ENCODE measurements at regions not wholly inside any gene's neighbourhood (a gene's known extent, or its start where the extent isn't known, plus 50 kb on each side); places are given as distances from the start of the nearest gene placed in this dataset.

GRCh38 chr12:91993287-91994017 lies 152.2 kb downstream of the BTG1 start:
- intact Hi-C loops (cut with micrococcal nuclease), result no loop called here
- H3K36me3 Mint-ChIP-seq (ENCODE audit: low read depth), result peaks cover 4% of the 10 kb centered on the region
- H3K27me3 Mint-ChIP-seq, result no peaks in the 10 kb centered on the region
- H3K27ac Mint-ChIP-seq, result no peak overlapping the region
- H3K4me1 Mint-ChIP-seq (ENCODE audit: low read depth), result no peaks in the 10 kb centered on the region
- no peak overlapping the region for H3K4me3 Mint-ChIP-seq
- peaks cover 17% of the 10 kb centered on the region for H3K9me3 Mint-ChIP-seq

GRCh38 chr12:91991399-91992187 lies 154.1 kb downstream of the BTG1 start:
- intact Hi-C loops (cut with micrococcal nuclease), result no loop called here
- no peak overlapping the region for H3K27ac Mint-ChIP-seq
- H3K9me3 Mint-ChIP-seq, result no peaks in the 10 kb centered on the region
- H3K36me3 Mint-ChIP-seq (ENCODE audit: low read depth), result no peaks in the 10 kb centered on the region
- no peaks in the 10 kb centered on the region for H3K27me3 Mint-ChIP-seq
- no peak overlapping the region for H3K4me3 Mint-ChIP-seq
- H3K4me1 Mint-ChIP-seq (ENCODE audit: low read depth), result no peaks in the 10 kb centered on the region

GRCh38 chr12:91990525-91990924 lies 155.1 kb downstream of the BTG1 start:
- no peak overlapping the region for H3K27ac Mint-ChIP-seq
- intact Hi-C loops (cut with micrococcal nuclease), result no loop called here
- no peak overlapping the region for H3K4me3 Mint-ChIP-seq
- H3K36me3 Mint-ChIP-seq (ENCODE audit: low read depth), result no peaks in the 10 kb centered on the region
- no peaks in the 10 kb centered on the region for H3K9me3 Mint-ChIP-seq
- no peaks in the 10 kb centered on the region for H3K27me3 Mint-ChIP-seq
- H3K4me1 Mint-ChIP-seq (ENCODE audit: low read depth), result no peaks in the 10 kb centered on the region

GRCh38 chr12:91989143-91989542 lies 156.5 kb downstream of the BTG1 start:
- intact Hi-C loops (cut with micrococcal nuclease), result no loop called here
- Mint-ChIP-seq H3K27me3 (no peaks in the 10 kb centered on the region), H3K4me3 (no peak overlapping the region), H3K27ac (no peak overlapping the region), H3K36me3 (ENCODE audit: low read depth) (no peaks in the 10 kb centered on the region), H3K4me1 (ENCODE audit: low read depth) (peaks cover 5% of the 10 kb centered on the region), H3K9me3 (no peaks in the 10 kb centered on the region)

GRCh38 chr12:91988086-91988923 lies 157.3 kb downstream of the BTG1 start:
- no peak overlapping the region for H3K4me3 Mint-ChIP-seq
- no peaks in the 10 kb centered on the region for H3K9me3 Mint-ChIP-seq
- no peaks in the 10 kb centered on the region for H3K27me3 Mint-ChIP-seq
- H3K4me1 Mint-ChIP-seq (ENCODE audit: low read depth), result peaks cover 6% of the 10 kb centered on the region
- no peak overlapping the region for H3K27ac Mint-ChIP-seq
- intact Hi-C loops (cut with micrococcal nuclease), result no loop called here
- H3K36me3 Mint-ChIP-seq (ENCODE audit: low read depth), result no peaks in the 10 kb centered on the region

GRCh38 chr12:91986084-91986483 lies 159.6 kb downstream of the BTG1 start:
- Mint-ChIP-seq H3K36me3 (ENCODE audit: low read depth) (no peaks in the 10 kb centered on the region), H3K27ac (no peak overlapping the region), H3K9me3 (no peaks in the 10 kb centered on the region), H3K4me1 (ENCODE audit: low read depth) (peaks cover 6% of the 10 kb centered on the region), H3K27me3 (no peaks in the 10 kb centered on the region), H3K4me3 (no peak overlapping the region)
- intact Hi-C loops (cut with micrococcal nuclease), result no loop called here

- no peaks in the 10 kb centered on the region for H3K27me3 Mint-ChIP-seq
- no peak overlapping the region for H3K27ac Mint-ChIP-seq
- no peak overlapping the region for H3K4me3 Mint-ChIP-seq
- no peaks in the 10 kb centered on the region for H3K9me3 Mint-ChIP-seq
- no peaks in the 10 kb centered on the region for H3K36me3 Mint-ChIP-seq (ENCODE audit: low read depth)
- peaks cover 6% of the 10 kb centered on the region for H3K4me1 Mint-ChIP-seq (ENCODE audit: low read depth)
- intact Hi-C loops (cut with micrococcal nuclease), result no loop called here
Observed at GRCh38 chr12:91985002-91985787, 160.5 kb downstream of the BTG1 start.

GRCh38 chr12:91984556-91984955 lies 161.1 kb downstream of the BTG1 start:
- Mint-ChIP-seq H3K4me3 (no peak overlapping the region), H3K9me3 (no peaks in the 10 kb centered on the region), H3K36me3 (ENCODE audit: low read depth) (no peaks in the 10 kb centered on the region), H3K27ac (no peak overlapping the region), H3K27me3 (no peaks in the 10 kb centered on the region), H3K4me1 (ENCODE audit: low read depth) (peaks cover 6% of the 10 kb centered on the region)
- intact Hi-C loops (cut with micrococcal nuclease), result no loop called here

GRCh38 chr12:91983935-91984334 lies 161.7 kb downstream of the BTG1 start:
- peaks cover 6% of the 10 kb centered on the region for H3K4me1 Mint-ChIP-seq (ENCODE audit: low read depth)
- no peaks in the 10 kb centered on the region for H3K36me3 Mint-ChIP-seq (ENCODE audit: low read depth)
- intact Hi-C loops (cut with micrococcal nuclease), result no loop called here
- H3K27ac Mint-ChIP-seq, result no peak overlapping the region
- H3K4me3 Mint-ChIP-seq, result no peak overlapping the region
- no peaks in the 10 kb centered on the region for H3K9me3 Mint-ChIP-seq
- H3K27me3 Mint-ChIP-seq, result no peaks in the 10 kb centered on the region

GRCh38 chr12:91982946-91983345 lies 162.7 kb downstream of the BTG1 start:
- peaks cover 6% of the 10 kb centered on the region for H3K4me1 Mint-ChIP-seq (ENCODE audit: low read depth)
- H3K36me3 Mint-ChIP-seq (ENCODE audit: low read depth), result no peaks in the 10 kb centered on the region
- intact Hi-C loops (cut with micrococcal nuclease), result no loop called here
- no peaks in the 10 kb centered on the region for H3K9me3 Mint-ChIP-seq
- no peak overlapping the region for H3K4me3 Mint-ChIP-seq
- H3K27me3 Mint-ChIP-seq, result no peaks in the 10 kb centered on the region
- no peak overlapping the region for H3K27ac Mint-ChIP-seq

GRCh38 chr12:91980389-91980821 lies 165.2 kb downstream of the BTG1 start:
- Mint-ChIP-seq H3K9me3 (no peaks in the 10 kb centered on the region), H3K4me1 (ENCODE audit: low read depth) (peaks cover 6% of the 10 kb centered on the region), H3K4me3 (no peak overlapping the region), H3K36me3 (ENCODE audit: low read depth) (no peaks in the 10 kb centered on the region), H3K27me3 (no peaks in the 10 kb centered on the region), H3K27ac (no peak overlapping the region)
- intact Hi-C loops (cut with micrococcal nuclease), result no loop called here

GRCh38 chr12:91978143-91978542 lies 167.5 kb downstream of the BTG1 start:
- H3K4me3 Mint-ChIP-seq, result no peak overlapping the region

GRCh38 chr12:91975891-91976290 lies 169.8 kb downstream of the BTG1 start:
- no peak overlapping the region for H3K4me3 Mint-ChIP-seq
- intact Hi-C loops (cut with micrococcal nuclease), result no loop called here
- no peaks in the 10 kb centered on the region for H3K27me3 Mint-ChIP-seq

More at GRCh38 chr12:91978143-91978542, 167.5 kb downstream of the BTG1 start:
- no peaks in the 10 kb centered on the region for H3K4me1 Mint-ChIP-seq (ENCODE audit: low read depth)
- H3K27me3 Mint-ChIP-seq, result no peaks in the 10 kb centered on the region
- H3K9me3 Mint-ChIP-seq, result no peaks in the 10 kb centered on the region
- no peak overlapping the region for H3K27ac Mint-ChIP-seq
- no peaks in the 10 kb centered on the region for H3K36me3 Mint-ChIP-seq (ENCODE audit: low read depth)
- intact Hi-C loops (cut with micrococcal nuclease), result no loop called here

More at GRCh38 chr12:91975891-91976290, 169.8 kb downstream of the BTG1 start:
- Mint-ChIP-seq H3K4me1 (ENCODE audit: low read depth) (no peaks in the 10 kb centered on the region), H3K9me3 (no peaks in the 10 kb centered on the region), H3K36me3 (ENCODE audit: low read depth) (no peaks in the 10 kb centered on the region), H3K27ac (no peak overlapping the region)
